Small intestine (tissue), 7 donors: ENCODE measurements at regions not wholly inside any gene's neighbourhood (a gene's known extent, or its start where the extent isn't known, plus 50 kb on each side); places are given as distances from the start of the nearest gene placed in this dataset.
"Not testable (repeated sequence)": the region's sequence is repeated elsewhere in the genome, so short reads cannot be mapped to it uniquely, and the experiment has no call there.

Experiments used
- DNase-seq, 2 donors: peaks; one replicate each; pipeline versions ENCODE4 v3.0.0 to v3.0.0-alpha.2; 2013
- FAIRE-seq: peaks from 2 replicates; lab custom pipeline; 2012; peaks lifted over from hg19 to GRCh38; lab: Jason Lieb, UNC
- H3K27ac ChIP-seq, 3 donors: one replicate each; pipeline ENCODE4 v1.5.1; 2013; ENCODE audit warnings: low read length in 2 of 3, mild to moderate bottlenecking in 2 of 3, control low read depth in 1 of 3, inconsistent platforms in 1 of 3, low read depth in 1 of 3, moderate library complexity in 1 of 3
- H3K27me3 ChIP-seq, 3 donors: one replicate each; pipeline ENCODE4 v1.6.1; 2013; ENCODE audit warnings: low read length in 3 of 3, inconsistent platforms in 1 of 3; ENCODE audit not compliant: control insufficient read depth in 3 of 3, insufficient read depth in 3 of 3
- H3K36me3 ChIP-seq, 3 donors: one replicate each; pipeline ENCODE4 v1.6.1; 2013; ENCODE audit warnings: low read length in 3 of 3, inconsistent platforms in 1 of 3, low read depth in 1 of 3, mild to moderate bottlenecking in 1 of 3, moderate library complexity in 1 of 3; ENCODE audit not compliant: control insufficient read depth in 3 of 3, insufficient read depth in 2 of 3
- H3K4me1 ChIP-seq, 3 donors: one replicate each; pipeline ENCODE4 v1.6.1; 2013; ENCODE audit warnings: low read length in 2 of 3, inconsistent platforms in 1 of 3, low read depth in 1 of 3, mild to moderate bottlenecking in 1 of 3, moderate library complexity in 1 of 3; ENCODE audit not compliant: control insufficient read depth in 3 of 3, insufficient read depth in 2 of 3
- H3K4me3 ChIP-seq, 3 donors: one replicate each; pipeline ENCODE4 v1.5.1; 2013; ENCODE audit warnings: low read length in 3 of 3, control low read depth in 1 of 3, inconsistent platforms in 1 of 3, low read depth in 1 of 3, mild to moderate bottlenecking in 1 of 3, moderate library complexity in 1 of 3
- H3K9me3 ChIP-seq, 2 donors: one replicate each; pipeline ENCODE4 v1.6.1; 2013; ENCODE audit warnings: low read depth in 1 of 2, low read length in 1 of 2; ENCODE audit not compliant: control insufficient read depth in 2 of 2, insufficient read depth in 1 of 2
- WGBS, 3 donors: extraction: QIAGEN DNeasy Blood & Tissue Kit; methylation state at CpG; one replicate each; pipeline ENCODE4 v1.1.7; 2013; 5-methylcytosine and 5-hydroxymethylcytosine counted together
- donor health status: healthy with polysubstance abuse.
- donor health status: control.
- donor health status: control.
- donor health status: Bipolar disorder and iron deficiency.
- donor health status: healthy.

- WGBS, 3 donors, result 74 to 85% (median 81%) methylated on average over 3 of the region's 3 CpGs
- no peaks in the 10 kb centered on the region for H3K27me3 ChIP-seq
- no peaks in the 10 kb centered on the region for H3K9me3 ChIP-seq
- H3K36me3 ChIP-seq, result no peaks in the 10 kb centered on the region
- no peaks in the 10 kb centered on the region for H3K4me1 ChIP-seq
- no peak overlapping the region for H3K27ac ChIP-seq
- H3K4me3 ChIP-seq, result no peak overlapping the region
- no peak for FAIRE-seq
- no peak for DNase-seq
Observed at GRCh38 chr15:46088486-46089445, 453.9 kb downstream of the SQOR start.

GRCh38 chr15:46089467-46089935 lies 454.7 kb downstream of the SQOR start:
- FAIRE-seq (no peak), DNase-seq (no peak)
- H3K27me3 ChIP-seq, result no peaks in the 10 kb centered on the region
- H3K27ac ChIP-seq, result no peak overlapping the region
- H3K9me3 ChIP-seq, result no peaks in the 10 kb centered on the region
- WGBS, 3 donors, result 45 to 47% (median 46%) methylated on average over 4 of the region's 4 CpGs
- H3K4me1 ChIP-seq, result no peaks in the 10 kb centered on the region
- H3K4me3 ChIP-seq, result no peak overlapping the region
- H3K36me3 ChIP-seq, result no peaks in the 10 kb centered on the region

GRCh38 chr15:46091860-46092450 lies 457.1 kb downstream of the SQOR start:
- Histone ChIP-seq H3K9me3 (no peaks in the 10 kb centered on the region), H3K36me3 (no peaks in the 10 kb centered on the region), H3K4me3 (no peak overlapping the region), H3K4me1 (no peaks in the 10 kb centered on the region), H3K27me3 (no peaks in the 10 kb centered on the region), H3K27ac (no peak overlapping the region)
- peak; percentile 7 to 17 for DNase-seq
- 69 to 71% (median 70%) methylated on average over 16 of the region's 16 CpGs for WGBS, 3 donors
- FAIRE-seq, result no peak

- H3K36me3 ChIP-seq, DNase-seq, FAIRE-seq, H3K4me3 ChIP-seq, H3K27me3 ChIP-seq, H3K4me1 ChIP-seq, H3K9me3 ChIP-seq, H3K27ac ChIP-seq: not testable (repeated sequence)
- WGBS, 3 donors, result 96% methylated on average over 28 to 32 of the region's 32 CpGs
Observed at GRCh38 chr15:46098006-46098405, 463.2 kb downstream of the SQOR start.

- Histone ChIP-seq H3K4me1 (no peaks in the 10 kb centered on the region), H3K9me3 (peaks cover 0 to 5% of the 10 kb centered on the region in 2 donors), H3K27ac (no peak overlapping the region), H3K4me3 (no peak overlapping the region), H3K36me3 (no peaks in the 10 kb centered on the region), H3K27me3 (no peaks in the 10 kb centered on the region)
- 53 to 67% (median 53%) methylated on average over 2 of the region's 2 CpGs for WGBS, 3 donors
- FAIRE-seq, result no peak
- DNase-seq, result no peak
Observed at GRCh38 chr15:46110755-46111154, 475.9 kb downstream of the SQOR start.

- H3K27me3 ChIP-seq, result no peaks in the 10 kb centered on the region
- DNase-seq (no peak), FAIRE-seq (no peak)
- H3K27ac ChIP-seq, result no peak overlapping the region
- H3K36me3 ChIP-seq, result no peaks in the 10 kb centered on the region
- H3K9me3 ChIP-seq, result peaks cover 0 to 5% of the 10 kb centered on the region in 2 donors
- H3K4me3 ChIP-seq, result no peak overlapping the region
- no peaks in the 10 kb centered on the region for H3K4me1 ChIP-seq
- WGBS, 3 donors, result 52 to 67% (median 62%) methylated on average over 3 of the region's 3 CpGs
Observed at GRCh38 chr15:46111730-46112129, 476.9 kb downstream of the SQOR start.

GRCh38 chr15:46117071-46117470 lies 482.2 kb downstream of the SQOR start:
- no peak for FAIRE-seq
- Histone ChIP-seq H3K36me3 (no peaks in the 10 kb centered on the region), H3K27ac (no peak overlapping the region)

GRCh38 chr15:46120713-46121112 lies 485.9 kb downstream of the SQOR start:
- WGBS, 3 donors, result 80 to 87% (median 84%) methylated on average over 3 of the region's 3 CpGs

More at GRCh38 chr15:46117071-46117470, 482.2 kb downstream of the SQOR start:
- H3K27me3 ChIP-seq, result no peaks in the 10 kb centered on the region
- H3K4me1 ChIP-seq, result no peaks in the 10 kb centered on the region
- DNase-seq, result no peak
- H3K4me3 ChIP-seq, result no peak overlapping the region
- no peaks in the 10 kb centered on the region for H3K9me3 ChIP-seq

More at GRCh38 chr15:46120713-46121112, 485.9 kb downstream of the SQOR start:
- Histone ChIP-seq H3K4me1 (no peaks in the 10 kb centered on the region), H3K4me3 (no peak overlapping the region), H3K36me3 (no peaks in the 10 kb centered on the region), H3K9me3 (peaks cover 0 to 4% of the 10 kb centered on the region in 2 donors), H3K27me3 (no peaks in the 10 kb centered on the region), H3K27ac (no peak overlapping the region)
- DNase-seq (no peak), FAIRE-seq (no peak)
